ENCODE measurements at regions not wholly inside any gene's neighbourhood (a gene's known extent, or its start where the extent isn't known, plus 50 kb on each side); places are given as distances from the start of the nearest gene placed in this dataset.

GRCh38 chr7:119640326-119640725 lies 632.6 kb upstream of the KCND2 start:
- TF ChIP-seq CTCF (IDR thresholded peaks at IDR 0.05): no peak
- no peak for TF ChIP-seq CHD2 (IDR thresholded peaks at IDR 0.05; ENCODE audit: low read length, partially characterized antibody)
